HCT116 (cell line): ENCODE measurements at regions not wholly inside any gene's neighbourhood (a gene's known extent, or its start where the extent isn't known, plus 50 kb on each side); places are given as distances from the start of the nearest gene placed in this dataset.

Experiments
- ATAC-seq: fragments of 200-7000 bp; cut with Tn5 transposase; 2 replicates; pipeline ENCODE4 v1.9.1; 2020; ENCODE audit warnings: mild to moderate bottlenecking, moderate library complexity
- BruUV-seq: library from RNA; stranded (reverse); fragments of 400-500 nt; replicated peaks from 2 replicates; lab custom pipeline; 2021; lab: Mats Ljungman, UMichigan
- CTCF ChIA-PET: fragments of 300-600 bp; sonication (Branson Sonifier 250); formaldehyde crosslinking; loops from one replicate; lab custom pipeline; 2021; ENCODE audit warnings: antibody characterized with exemption; lab: Charles Lee
- POLR2A ChIA-PET: fragments of 300-600, 350-600 bp; sonication (Branson Sonifier 250); formaldehyde crosslinking; loops from one replicate; lab custom pipeline; 2021; ENCODE audit warnings: antibody characterized with exemption; lab: Charles Lee
- RAD21 ChIA-PET, 2 experiments: fragments of 300-600 bp; sonication (Branson Sonifier 250); formaldehyde crosslinking; loops; one replicate each; lab custom pipeline; 2023; ENCODE audit warnings: low total read pairs in 2 of 2; ENCODE audit not compliant: uncharacterized antibody in 2 of 2, unreplicated experiment in 2 of 2, low non-redundant PET in 1 of 2; lab: Charles Lee
- DNase-seq: peaks from one replicate; pipeline ENCODE4 v3.0.0-alpha.2; 2010; ENCODE audit warnings: low read depth, low spot score
- H2AFZ ChIP-seq: fragments of 200-600 bp; shearing (Covaris generic), sonication (generic); 2 replicates; pipeline ENCODE4 v1.6.1; 2017; ENCODE audit warnings: low read depth, mixed run types, mixed read lengths, antibody characterized with exemption, low read length; ENCODE audit not compliant: poor library complexity, severe bottlenecking
- H3K27ac ChIP-seq: 2 replicates; pipeline ENCODE4 v1.5.1; 2012; ENCODE audit warnings: low read depth, low read length
- H3K27me3 ChIP-seq: fragments of 200-600 bp; sonication (generic); 2 replicates; pipeline ENCODE4 v1.6.1; 2016; ENCODE audit warnings: mixed run types, low read length, mixed read lengths; ENCODE audit not compliant: insufficient read depth
- H3K36me3 ChIP-seq, 2 experiments: fragments of 200-500 bp in 1 of 2; fragments of 200-600 bp in 1 of 2; sonication (Bioruptor generic) in 1 of 2; sonication (generic) in 1 of 2; 2 replicates each; pipeline versions ENCODE4 v1.5.1 to v1.6.1; 2014 to 2016; ENCODE audit warnings: low read length in 2 of 2, inconsistent platforms in 1 of 2, mixed read lengths in 1 of 2, mixed run types in 1 of 2; ENCODE audit not compliant: insufficient read depth in 2 of 2, control insufficient read depth in 1 of 2
- H3K4me1 ChIP-seq, 2 experiments: fragments of 200-600 bp in 1 of 2; sonication (generic) in 1 of 2; 2 replicates each; pipeline versions ENCODE4 v1.5.1 to v1.6.1; 2012 to 2017; ENCODE audit warnings: low read length in 2 of 2, inconsistent platforms in 1 of 2, mild to moderate bottlenecking in 1 of 2, mixed read lengths in 1 of 2, mixed run types in 1 of 2, moderate library complexity in 1 of 2; ENCODE audit not compliant: insufficient read depth in 2 of 2, control insufficient read depth in 1 of 2
- H3K4me2 ChIP-seq: fragments of 200-600 bp; sonication (generic); 2 replicates; pipeline ENCODE4 v1.6.1; 2017; ENCODE audit warnings: mixed run types, low read length, mixed read lengths
- H3K4me3 ChIP-seq, 2 experiments: fragments of 200-600 bp in 1 of 2; sonication (generic) in 1 of 2; replicated peaks in 1 of 2; 2 replicates each; pipeline ENCODE4 v1.5.1; 2011 to 2016; ENCODE audit warnings: low read length in 2 of 2, control low read depth in 1 of 2, low read depth in 1 of 2, mild to moderate bottlenecking in 1 of 2, mixed read lengths in 1 of 2, mixed run types in 1 of 2
- H3K79me2 ChIP-seq: fragments of 200-600 bp; sonication (generic); 2 replicates; pipeline ENCODE4 v1.6.1; 2017; ENCODE audit warnings: mild to moderate bottlenecking, mixed run types, low read length, moderate library complexity, mixed read lengths; ENCODE audit not compliant: insufficient read depth
- H3K9ac ChIP-seq: fragments of 200-600 bp; sonication (generic); 2 replicates; pipeline ENCODE4 v1.6.1; 2016; ENCODE audit warnings: low read length, mixed read lengths
- H3K9me2 ChIP-seq: fragments of 200-600 bp; sonication (generic), shearing (Covaris generic); 2 replicates; pipeline ENCODE4 v1.6.1; 2017; ENCODE audit warnings: mixed run types, mild to moderate bottlenecking, moderate library complexity; ENCODE audit not compliant: insufficient read depth
- H3K9me3 ChIP-seq, 2 experiments: fragments of 200-500 bp in 1 of 2; fragments of 200-600 bp in 1 of 2; sonication (Bioruptor generic) in 1 of 2; sonication (generic) in 1 of 2; 2 replicates each; pipeline ENCODE4 v1.6.1; 2014 to 2017; ENCODE audit warnings: low read length in 2 of 2, mixed read lengths in 2 of 2, inconsistent platforms in 1 of 2, low read depth in 1 of 2, mild to moderate bottlenecking in 1 of 2, mixed run types in 1 of 2, moderate library complexity in 1 of 2; ENCODE audit not compliant: control insufficient read depth in 1 of 2, insufficient read depth in 1 of 2
- H4K20me1 ChIP-seq: fragments of 200-600 bp; sonication (generic), shearing (Covaris generic); 2 replicates; pipeline ENCODE4 v1.6.1; 2017; ENCODE audit warnings: mixed run types, mild to moderate bottlenecking, moderate library complexity; ENCODE audit not compliant: insufficient read depth
- CEBPB ChIP-seq: IDR thresholded peaks from 2 replicates; pipeline ENCODE4 v1.6.1; 2012; ENCODE audit warnings: low read depth
- CTCF ChIP-seq, 3 experiments: fragments of 200-600 bp in 1 of 3; sonication (generic) in 1 of 3; IDR thresholded peaks in 2 of 3; conservative IDR thresholded peaks in 1 of 3; 2 replicates each; pipeline ENCODE4 v1.5.1; 2012 to 2017; ENCODE audit warnings: low read depth in 2 of 3, low read length in 2 of 3, antibody characterized with exemption in 1 of 3, borderline replicate concordance in 1 of 3, control low read depth in 1 of 3, mild to moderate bottlenecking in 1 of 3, mixed read lengths in 1 of 3, mixed run types in 1 of 3, moderate library complexity in 1 of 3; ENCODE audit not compliant: insufficient read depth in 1 of 3
- EGR1 ChIP-seq: IDR thresholded peaks from 2 replicates; pipeline ENCODE4 v1.6.1; 2012; ENCODE audit warnings: low read depth
- JUND ChIP-seq: IDR thresholded peaks from 2 replicates; pipeline ENCODE4 v1.6.1; 2012
- POLR2AphosphoS5 ChIP-seq: IDR thresholded peaks from 2 replicates; pipeline ENCODE4 v1.6.1; 2011; ENCODE audit warnings: mild to moderate bottlenecking, low read depth, low read length, moderate library complexity
- SIN3A ChIP-seq: IDR thresholded peaks from 2 replicates; pipeline ENCODE4 v1.6.1; 2012; ENCODE audit warnings: low read depth
- TCF7L2 ChIP-seq: IDR thresholded peaks from 2 replicates; pipeline ENCODE4 v1.7.0; 2011; ENCODE audit warnings: borderline replicate concordance, inconsistent platforms; ENCODE audit not compliant: insufficient read depth, insufficient read length; ENCODE audit errors: extremely low read depth
- ZFX ChIP-seq: fragments of 450-650 bp; IDR thresholded peaks from 2 replicates; pipeline ENCODE4 v1.6.1; 2017
- intact Hi-C: fragments of 100-400 bp; cut with micrococcal nuclease; formaldehyde crosslinking; loops from 2 replicates; pipeline ENCODE4 v1.10.0; 2022

DNA sequence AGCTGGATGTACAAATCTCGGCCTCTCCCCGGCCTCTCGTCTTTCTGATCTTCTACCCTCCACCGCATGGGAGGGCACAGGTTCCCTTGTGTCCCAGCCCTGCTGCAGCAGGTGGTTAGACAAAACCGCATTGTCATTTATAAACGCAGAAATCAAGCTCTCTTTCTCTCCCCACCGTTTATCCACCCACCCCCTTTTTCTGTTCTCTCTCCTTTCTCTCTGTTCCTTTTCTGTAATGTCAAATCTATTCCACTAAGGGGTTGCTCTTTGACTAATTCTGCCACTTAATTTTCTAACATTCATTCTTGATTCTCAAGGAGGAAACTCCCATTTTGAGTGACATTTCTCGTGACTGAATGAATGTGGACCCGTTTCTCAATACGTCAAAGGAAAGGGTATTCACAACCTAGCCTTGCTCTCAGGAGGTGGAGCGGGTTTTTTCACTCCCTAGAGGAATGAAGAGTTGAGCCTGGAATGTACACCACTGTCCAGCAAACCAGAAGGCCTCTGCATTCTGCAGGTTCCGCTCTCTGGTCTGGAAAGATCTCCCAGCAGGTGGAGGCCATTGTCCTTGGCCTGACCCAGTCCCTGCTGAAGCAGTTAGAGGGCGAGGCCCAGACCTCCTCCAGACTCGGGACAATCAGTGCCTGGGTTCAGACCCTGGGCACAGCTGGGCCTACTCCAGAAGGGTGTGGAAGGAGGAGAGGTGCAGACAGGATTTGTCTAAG, 70.9 kb upstream of the ENPP6 start:
- no TSS peak for BruUV-seq
- intact Hi-C loops: no loop called here
- TF ChIP-seq ZFX (no peak), TCF7L2 (no peak), POLR2AphosphoS5 (no peak), JUND (no peak), EGR1 (no peak), CTCF (IDR thresholded peaks at IDR 0.05 in 2 of 3, conservative IDR thresholded peaks at IDR 0.05 in 1 of 3; ENCODE audit: borderline replicate concordance in 1 of 3, insufficient read depth in 1 of 3, low read depth in 2 of 3, low read length in 2 of 3) (no peak), SIN3A (no peak), CEBPB (no peak)
- CTCF ChIA-PET: interaction anchor here (0.9 kb wide), 1 partner anchor 248 kb away, joined by 3 read pairs; no protein-coding TSS in a partner anchor
- Histone ChIP-seq H3K9me3 (no peaks in the 10 kb centered on the region), H3K4me1 (no peaks in the 10 kb centered on the region), H3K9ac (no peak overlapping the region), H3K4me3 (no peak overlapping the region), H3K27ac (no peak overlapping the region), H3K27me3 (no peaks in the 10 kb centered on the region), H2AFZ (no peak overlapping the region), H3K36me3 (no peaks in the 10 kb centered on the region), H3K4me2 (no peak overlapping the region), H3K79me2 (no peaks in the 10 kb centered on the region), H4K20me1 (no peaks in the 10 kb centered on the region), H3K9me2 (no peaks in the 10 kb centered on the region)
- RAD21 ChIA-PET: no interaction called here
- POLR2A ChIA-PET: no interaction called here
- no peak for DNase-seq
- no peak for ATAC-seq
